ENCODE measurements at regions not wholly inside any gene's neighbourhood (a gene's known extent, or its start where the extent isn't known, plus 50 kb on each side); places are given as distances from the start of the nearest gene placed in this dataset.

- no peaks in the 10 kb centered on the region for H3K27me3 ChIP-seq (ENCODE audit: control insufficient read depth in 3 of 3, insufficient read depth in 3 of 3, low read length in 2 of 3)
- 80 to 86% methylated on average over 2 of the region's 2 CpGs for WGBS, 2 donors
- no peak for ATAC-seq (ENCODE audit: insufficient read depth, low FRiP score)
Observed at GRCh38 chr15:26145796-26146195, 282.7 kb upstream of the ATP10A start.

GRCh38 chr15:26144836-26145235 is 281.7 kb upstream of the ATP10A start:
- WGBS, 2 donors, result 75 to 83% methylated on average over 4 of the region's 4 CpGs
- no peak overlapping the region for H3K27ac ChIP-seq (ENCODE audit: low read depth in 1 of 2, low read length in 1 of 2)
- no peaks in the 10 kb centered on the region for H3K4me1 ChIP-seq (ENCODE audit: control insufficient read depth in 5 of 5, insufficient read depth in 5 of 5, low read length in 5 of 5)
- H3K27me3 ChIP-seq (ENCODE audit: control insufficient read depth in 3 of 3, insufficient read depth in 3 of 3, low read length in 2 of 3), result no peaks in the 10 kb centered on the region
- no peaks in the 10 kb centered on the region for H3K36me3 ChIP-seq (ENCODE audit: control insufficient read depth in 4 of 4, insufficient read depth in 4 of 4, low read length in 4 of 4)
- H3K4me3 ChIP-seq, result no peak overlapping the region
- peaks cover 0 to 1% (median 0%) of the 10 kb centered on the region in 4 donors for H3K9me3 ChIP-seq (ENCODE audit: control insufficient read depth in 4 of 4, insufficient read depth in 3 of 4, low read length in 3 of 4)
- H3K9ac ChIP-seq (ENCODE audit: insufficient read depth in 1 of 2, low read length in 2 of 2), result no peak overlapping the region
- TF ChIP-seq CTCF (IDR thresholded peaks at IDR 0.05; ENCODE audit: control extremely low read depth, extremely low read depth), result no peak
- DNase-seq (no peak), ATAC-seq (ENCODE audit: insufficient read depth, low FRiP score) (no peak)

More at GRCh38 chr15:26145796-26146195, 282.7 kb upstream of the ATP10A start:
- no peak for DNase-seq
- H3K27ac ChIP-seq (ENCODE audit: low read depth in 1 of 2, low read length in 1 of 2), result no peak overlapping the region
- no peaks in the 10 kb centered on the region for H3K9me3 ChIP-seq (ENCODE audit: control insufficient read depth in 4 of 4, insufficient read depth in 3 of 4, low read length in 3 of 4)
- TF ChIP-seq CTCF (IDR thresholded peaks at IDR 0.05; ENCODE audit: control extremely low read depth, extremely low read depth), result no peak
- no peak overlapping the region for H3K4me3 ChIP-seq
- no peaks in the 10 kb centered on the region for H3K4me1 ChIP-seq (ENCODE audit: control insufficient read depth in 5 of 5, insufficient read depth in 5 of 5, low read length in 5 of 5)
- H3K9ac ChIP-seq (ENCODE audit: insufficient read depth in 1 of 2, low read length in 2 of 2), result no peak overlapping the region
- no peaks in the 10 kb centered on the region for H3K36me3 ChIP-seq (ENCODE audit: control insufficient read depth in 4 of 4, insufficient read depth in 4 of 4, low read length in 4 of 4)

GRCh38 chr15:26143221-26143620 is 280.1 kb upstream of the ATP10A start:
- H3K4me1 ChIP-seq (ENCODE audit: control insufficient read depth in 5 of 5, insufficient read depth in 5 of 5, low read length in 5 of 5), result no peaks in the 10 kb centered on the region
- 93 to 97% methylated on average over 1 of the region's 1 CpG for WGBS, 2 donors
- peaks cover 0 to 7% (median 0%) of the 10 kb centered on the region in 4 donors for H3K9me3 ChIP-seq (ENCODE audit: control insufficient read depth in 4 of 4, insufficient read depth in 3 of 4, low read length in 3 of 4)
- DNase-seq (no peak), ATAC-seq (ENCODE audit: insufficient read depth, low FRiP score) (no peak)
- H3K4me3 ChIP-seq, result no peak overlapping the region
- H3K36me3 ChIP-seq (ENCODE audit: control insufficient read depth in 4 of 4, insufficient read depth in 4 of 4, low read length in 4 of 4), result no peaks in the 10 kb centered on the region
- no peak overlapping the region for H3K9ac ChIP-seq (ENCODE audit: insufficient read depth in 1 of 2, low read length in 2 of 2)
- no peak for TF ChIP-seq CTCF (IDR thresholded peaks at IDR 0.05; ENCODE audit: control extremely low read depth, extremely low read depth)
- H3K27ac ChIP-seq (ENCODE audit: low read depth in 1 of 2, low read length in 1 of 2), result no peak overlapping the region
- no peaks in the 10 kb centered on the region for H3K27me3 ChIP-seq (ENCODE audit: control insufficient read depth in 3 of 3, insufficient read depth in 3 of 3, low read length in 2 of 3)

- Histone ChIP-seq H3K9me3 (ENCODE audit: control insufficient read depth in 4 of 4, insufficient read depth in 3 of 4, low read length in 3 of 4) (peaks cover 0 to 5% (median 0%) of the 10 kb centered on the region in 4 donors), H3K4me3 (no peak overlapping the region), H3K27ac (ENCODE audit: low read depth in 1 of 2, low read length in 1 of 2) (no peak overlapping the region), H3K4me1 (ENCODE audit: control insufficient read depth in 5 of 5, insufficient read depth in 5 of 5, low read length in 5 of 5) (peaks cover 0 to 7% (median 0%) of the 10 kb centered on the region in 5 donors), H3K9ac (ENCODE audit: insufficient read depth in 1 of 2, low read length in 2 of 2) (no peak overlapping the region), H3K36me3 (ENCODE audit: control insufficient read depth in 4 of 4, insufficient read depth in 4 of 4, low read length in 4 of 4) (no peaks in the 10 kb centered on the region), H3K27me3 (ENCODE audit: control insufficient read depth in 3 of 3, insufficient read depth in 3 of 3, low read length in 2 of 3) (no peaks in the 10 kb centered on the region)
- TF ChIP-seq CTCF (IDR thresholded peaks at IDR 0.05; ENCODE audit: control extremely low read depth, extremely low read depth), result no peak
- ATAC-seq (ENCODE audit: insufficient read depth, low FRiP score) (no peak), DNase-seq (no peak)
- 78 to 79% methylated on average over 11 of the region's 11 CpGs for WGBS, 2 donors
Observed at GRCh38 chr15:26134812-26135211, 271.7 kb upstream of the ATP10A start.

All from lung (tissue), 11 donors.